ENCODE measurements at regions not wholly inside any gene's neighbourhood (a gene's known extent, or its start where the extent isn't known, plus 50 kb on each side); places are given as distances from the start of the nearest gene placed in this dataset.

- no peak for TF ChIP-seq CTCF (IDR thresholded peaks at IDR 0.05; ENCODE audit: insufficient read depth, low read length, missing control alignments)
- POLR2A ChIA-PET: no interaction called here
- no peak for DNase-seq (ENCODE audit: low read depth, low spot score)
- H3K4me3 ChIP-seq (ENCODE audit: low read depth, low read length): no peak overlapping the region
- CTCF ChIA-PET: no interaction called here
Measured at GRCh38 chr3:65173841-65174240, 486.0 kb upstream of the ADAMTS9 start.

- CTCF ChIA-PET: no interaction called here
- POLR2A ChIA-PET: no interaction called here
- TF ChIP-seq CTCF (IDR thresholded peaks at IDR 0.05; ENCODE audit: insufficient read depth, low read length, missing control alignments): no peak
- DNase-seq (ENCODE audit: low read depth, low spot score): no peak
- H3K4me3 ChIP-seq (ENCODE audit: low read depth, low read length): no peak overlapping the region
Measured at GRCh38 chr3:65172209-65172608, 484.4 kb upstream of the ADAMTS9 start.

- CTCF ChIA-PET: interaction anchor here (1.4 to 1.7 kb wide), 2 partner anchors 10 to 640 kb away, joined by 5 to 6 read pairs; no protein-coding TSS in a partner anchor
- DNase-seq (ENCODE audit: low read depth, low spot score): no peak
- H3K4me3 ChIP-seq (ENCODE audit: low read depth, low read length): no peak overlapping the region
- no peak for TF ChIP-seq CTCF (IDR thresholded peaks at IDR 0.05; ENCODE audit: insufficient read depth, low read length, missing control alignments)
- POLR2A ChIA-PET: no interaction called here
Measured at GRCh38 chr3:65170390-65171042, 482.7 kb upstream of the ADAMTS9 start.

GRCh38 chr3:65169961-65170360 lies 482.2 kb upstream of the ADAMTS9 start:
- H3K4me3 ChIP-seq (ENCODE audit: low read depth, low read length): no peak overlapping the region
- ChIA-PET POLR2A (no interaction called here), CTCF (interaction anchor here (1.7 kb wide), 1 partner anchor 639 kb away, joined by 6 read pairs; no protein-coding TSS in a partner anchor)
- no peak for TF ChIP-seq CTCF (IDR thresholded peaks at IDR 0.05; ENCODE audit: insufficient read depth, low read length, missing control alignments)
- no peak for DNase-seq (ENCODE audit: low read depth, low spot score)

GRCh38 chr3:65168547-65168946 lies 480.7 kb upstream of the ADAMTS9 start:
- ChIA-PET POLR2A (no interaction called here), CTCF (no interaction called here)
- no peak for TF ChIP-seq CTCF (IDR thresholded peaks at IDR 0.05; ENCODE audit: insufficient read depth, low read length, missing control alignments)
- no peak for DNase-seq (ENCODE audit: low read depth, low spot score)
- H3K4me3 ChIP-seq (ENCODE audit: low read depth, low read length): no peak overlapping the region

- no peak for TF ChIP-seq CTCF (IDR thresholded peaks at IDR 0.05; ENCODE audit: insufficient read depth, low read length, missing control alignments)
- ChIA-PET CTCF (no interaction called here), POLR2A (no interaction called here)
- DNase-seq (ENCODE audit: low read depth, low spot score): no peak
- no peak overlapping the region for H3K4me3 ChIP-seq (ENCODE audit: low read depth, low read length)
Measured at GRCh38 chr3:65166531-65166930, 478.7 kb upstream of the ADAMTS9 start.

Measured in AG04449 (cell line).